Spleen (tissue), 7 donors: ENCODE measurements at regions not wholly inside any gene's neighbourhood (a gene's known extent, or its start where the extent isn't known, plus 50 kb on each side); places are given as distances from the start of the nearest gene placed in this dataset.

Experiments
- CTCF ChIP-seq, 11 experiments: fragments of 200-600 bp in 7 of 11; fragments of 450-650 bp in 4 of 11; sonication (generic) in 4 of 11; IDR thresholded peaks in 8 of 11; conservative IDR thresholded peaks in 3 of 11; 1 replicate in 7 of 11; 2 replicates in 4 of 11; pipeline versions ENCODE4 v1.4.0 to v1.8.0; 2016 to 2021; ENCODE audit warnings: antibody characterized with exemption in 11 of 11, inconsistent platforms in 4 of 11, mild to moderate bottlenecking in 1 of 11
- POLR2A ChIP-seq, 3 donors: fragments of 450-650 bp; IDR thresholded peaks; one replicate each; pipeline ENCODE4 v1.5.1; 2017; ENCODE audit warnings: antibody characterized with exemption in 3 of 3, mild to moderate bottlenecking in 1 of 3
- POLR2AphosphoS5 ChIP-seq, 3 donors: sonication (generic); formaldehyde crosslinking; IDR thresholded peaks; one replicate each; pipeline ENCODE4 v1.5.1; 2017; ENCODE audit warnings: antibody characterized with exemption in 3 of 3
- donor health status: DM: no; HTN: no; CAD: no; lungs with moderate emphysema.
- donor health status: DM: no; HTN: no; CAD: no.
- donor health status: DM: no; HTN: no; CAD: no.

GRCh38 chr4:97104666-97105065 is 1038.6 kb downstream of the STPG2 start:
- TF ChIP-seq CTCF (IDR thresholded peaks at IDR 0.05 in 8 of 11, conservative IDR thresholded peaks at IDR 0.05 in 3 of 11) (no peak), POLR2A (IDR thresholded peaks at IDR 0.05) (no peak), POLR2AphosphoS5 (IDR thresholded peaks at IDR 0.05) (no peak)
